Lower leg skin (tissue), 4 donors: ENCODE measurements at regions not wholly inside any gene's neighbourhood (a gene's known extent, or its start where the extent isn't known, plus 50 kb on each side); places are given as distances from the start of the nearest gene placed in this dataset.

ENCODE experiments used
- DNase-seq, 2 donors: peaks; one replicate each; pipeline ENCODE4 v3.0.0-alpha.2; 2019; ENCODE audit warnings: low spot score in 2 of 2
- H3K4me3 ChIP-seq: fragments of 200-600 bp; sonication (generic); 2 replicates; pipeline ENCODE4 v1.5.1; 2017; ENCODE audit warnings: mild to moderate bottlenecking, low read depth; ENCODE audit not compliant: poor library complexity, severe bottlenecking
- CTCF ChIP-seq, 3 donors: fragments of 450-650 bp; IDR thresholded peaks; one replicate each; pipeline ENCODE4 v1.5.1; 2016; ENCODE audit warnings: antibody characterized with exemption in 3 of 3, mild to moderate bottlenecking in 3 of 3, moderate library complexity in 2 of 3
- POLR2A ChIP-seq, 2 donors: fragments of 450-650 bp; IDR thresholded peaks; one replicate each; pipeline ENCODE4 v1.6.1; 2016 to 2017; ENCODE audit warnings: antibody characterized with exemption in 2 of 2, mild to moderate bottlenecking in 1 of 2, moderate library complexity in 1 of 2
- WGBS, 2 donors: methylation state at CpG; one replicate each; pipeline ENCODE4 v1.1.5; 2018; 5-methylcytosine and 5-hydroxymethylcytosine counted together
- intact Hi-C: fragments of 100-400 bp; cut with DNase I; formaldehyde crosslinking; loops from one replicate; pipeline ENCODE4 v1.15.0; 2023; ENCODE audit warnings: low total_unique reads

DNA sequence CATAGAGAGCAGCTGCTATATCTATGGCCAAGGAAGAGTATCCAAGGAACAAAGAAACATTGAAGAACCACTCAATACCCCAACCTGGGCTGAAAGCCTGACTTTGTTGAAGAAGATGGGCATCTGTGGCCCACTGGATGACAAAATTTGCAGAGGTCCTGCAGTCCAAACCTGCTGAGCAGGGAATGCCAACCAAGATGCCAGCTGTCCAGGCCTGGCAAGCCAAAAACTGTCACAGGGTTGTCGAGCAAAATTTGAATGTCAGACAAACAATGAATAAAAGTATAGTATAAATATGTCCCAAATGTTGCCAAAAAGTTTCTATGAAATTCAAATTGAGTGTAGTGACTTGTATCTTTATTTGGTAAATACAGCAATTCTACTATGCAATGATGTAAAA, 1040.2 kb downstream of the PCDH9 start:
- DNase-seq = no peak
- WGBS, 2 donors = 56 to 72% methylated on average over 1 of the region's 1 CpG
- intact Hi-C loops = no loop called here
- TF ChIP-seq CTCF (IDR thresholded peaks at IDR 0.05) (no peak), POLR2A (IDR thresholded peaks at IDR 0.05) (no peak)
- H3K4me3 ChIP-seq = no peak overlapping the region

DNA sequence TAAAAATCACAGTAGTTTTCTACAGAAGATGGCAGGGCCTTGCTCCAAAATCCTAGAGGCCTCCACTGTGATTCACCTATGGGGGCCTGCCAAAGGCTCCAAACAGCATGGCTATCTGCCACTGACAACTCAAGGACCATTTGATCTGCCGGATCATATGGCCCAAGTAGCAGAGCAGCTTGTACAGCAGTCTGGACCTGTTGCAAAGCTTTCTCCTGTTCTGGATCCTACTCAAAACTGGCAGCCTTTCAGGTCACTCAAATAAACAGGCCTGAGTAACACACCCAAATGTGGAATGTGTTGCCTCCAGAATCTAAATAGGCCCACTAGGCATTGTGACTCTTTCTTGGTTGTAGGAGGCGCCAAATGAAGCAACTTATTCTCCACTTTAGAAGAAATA, 1049.3 kb downstream of the PCDH9 start:
- DNase-seq = no peak
- 38 to 68% methylated on average over 2 of the region's 2 CpGs for whole genome bisulfite sequencing, 2 donors
- intact Hi-C loops = no loop called here
- TF ChIP-seq POLR2A (IDR thresholded peaks at IDR 0.05) (no peak), CTCF (IDR thresholded peaks at IDR 0.05) (no peak)
- no peak overlapping the region for H3K4me3 ChIP-seq

DNA sequence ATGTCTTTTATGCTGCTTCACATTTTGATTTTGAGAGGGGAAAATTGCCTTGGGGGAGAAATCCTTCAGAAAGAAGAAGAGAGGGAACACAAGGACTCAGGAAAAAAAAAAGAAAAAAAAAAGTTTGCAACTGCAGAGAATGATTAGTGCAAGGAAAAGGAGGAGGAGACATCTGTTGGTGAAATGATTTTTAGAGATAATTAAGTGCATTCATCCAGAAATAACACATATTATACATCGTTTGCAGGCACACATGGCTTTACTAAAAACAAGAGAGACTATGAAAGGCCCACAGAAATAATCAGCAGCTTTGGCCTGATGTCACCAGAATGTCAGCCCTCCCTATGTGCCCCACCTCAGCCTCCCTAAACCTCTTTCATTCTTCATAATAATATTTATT, 1058.2 kb downstream of the PCDH9 start:
- TF ChIP-seq POLR2A (IDR thresholded peaks at IDR 0.05) (no peak), CTCF (IDR thresholded peaks at IDR 0.05) (no peak)
- H3K4me3 ChIP-seq = no peak overlapping the region
- WGBS, 2 donors = 12 to 27% methylated on average over 1 of the region's 1 CpG
- intact Hi-C loops = no loop called here
- no peak for DNase-seq

DNA sequence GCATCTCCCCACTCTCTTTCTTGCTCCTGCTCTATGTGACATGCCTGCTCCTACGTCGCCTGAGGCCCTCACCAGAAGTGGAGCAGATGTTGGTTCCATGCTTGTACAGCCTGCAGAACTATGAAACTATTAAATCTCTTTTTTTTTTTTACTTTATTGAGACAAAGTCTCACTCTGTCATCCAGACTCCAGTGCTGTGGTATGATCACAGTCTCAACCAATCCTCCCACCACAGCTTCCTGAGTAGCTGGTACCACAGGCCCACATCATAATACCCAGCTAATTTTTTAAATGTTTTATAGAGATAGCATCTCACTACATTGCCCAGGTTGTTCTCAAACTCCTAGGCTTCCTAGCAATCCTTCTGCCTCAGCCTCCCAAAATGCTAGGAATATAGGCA, 1067.7 kb downstream of the PCDH9 start:
- DNase-seq = no peak
- 56 to 95% methylated on average over 2 of the region's 2 CpGs for WGBS, 2 donors
- intact Hi-C loops = no loop called here
- no peak overlapping the region for H3K4me3 ChIP-seq
- TF ChIP-seq CTCF (IDR thresholded peaks at IDR 0.05) (no peak), POLR2A (IDR thresholded peaks at IDR 0.05) (no peak)

- 59 to 65% methylated on average over 6 of the region's 6 CpGs for WGBS, 2 donors
- no peak overlapping the region for H3K4me3 ChIP-seq
- intact Hi-C loops = no loop called here
- no peak for DNase-seq
- TF ChIP-seq POLR2A (IDR thresholded peaks at IDR 0.05) = no peak
- no peak for TF ChIP-seq CTCF (IDR thresholded peaks at IDR 0.05)
These were observed 1070.6 kb downstream of the PCDH9 start for GRCh38 chr13:66159511-66159910.

GRCh38 chr13:66154976-66155375, 1075.2 kb downstream of the PCDH9 start:
- intact Hi-C loops = no loop called here
- WGBS, 2 donors = 21 to 28% methylated on average over 1 of the region's 1 CpG
- no peak for DNase-seq
- TF ChIP-seq CTCF (IDR thresholded peaks at IDR 0.05) = no peak
- no peak overlapping the region for H3K4me3 ChIP-seq
